Skin epidermis (tissue), 12 donors: ENCODE measurements at regions not wholly inside any gene's neighbourhood (a gene's known extent, or its start where the extent isn't known, plus 50 kb on each side); places are given as distances from the start of the nearest gene placed in this dataset.

Experiments
- H3K27ac ChIP-seq, 21 experiments: fragments of 200-600 bp; sonication (generic) in 11 of 21; one replicate each; pipeline ENCODE4 v1.5.0; 2020; ENCODE audit warnings: mild to moderate bottlenecking in 3 of 21, inconsistent platforms in 2 of 21, moderate library complexity in 2 of 21
- H3K4me3 ChIP-seq, 7 experiments: fragments of 200-600 bp; sonication (generic) in 2 of 7; one replicate each; pipeline ENCODE4 v1.5.0; 2020; ENCODE audit warnings: inconsistent platforms in 2 of 7, mild to moderate bottlenecking in 2 of 7, moderate library complexity in 1 of 7

GRCh38 chr1:29832471-29832870, 596.1 kb downstream of the PTPRU start:
- Histone ChIP-seq H3K27ac (no peak overlapping the region), H3K4me3 (no peak overlapping the region)

GRCh38 chr1:29831500-29832117, 595.3 kb downstream of the PTPRU start:
- no peak overlapping the region for H3K27ac ChIP-seq
- no peak overlapping the region for H3K4me3 ChIP-seq

GRCh38 chr1:29830916-29831315, 594.6 kb downstream of the PTPRU start:
- no peak overlapping the region for H3K4me3 ChIP-seq
- H3K27ac ChIP-seq, result no peak overlapping the region

- H3K4me3 ChIP-seq, result no peak overlapping the region
Measured at GRCh38 chr1:29830383-29830782, 594.1 kb downstream of the PTPRU start.

GRCh38 chr1:29829448-29830344, 593.4 kb downstream of the PTPRU start:
- Histone ChIP-seq H3K4me3 (no peak overlapping the region), H3K27ac (no peak overlapping the region)

More at GRCh38 chr1:29830383-29830782, 594.1 kb downstream of the PTPRU start:
- H3K27ac ChIP-seq, result no peak overlapping the region

DNA sequence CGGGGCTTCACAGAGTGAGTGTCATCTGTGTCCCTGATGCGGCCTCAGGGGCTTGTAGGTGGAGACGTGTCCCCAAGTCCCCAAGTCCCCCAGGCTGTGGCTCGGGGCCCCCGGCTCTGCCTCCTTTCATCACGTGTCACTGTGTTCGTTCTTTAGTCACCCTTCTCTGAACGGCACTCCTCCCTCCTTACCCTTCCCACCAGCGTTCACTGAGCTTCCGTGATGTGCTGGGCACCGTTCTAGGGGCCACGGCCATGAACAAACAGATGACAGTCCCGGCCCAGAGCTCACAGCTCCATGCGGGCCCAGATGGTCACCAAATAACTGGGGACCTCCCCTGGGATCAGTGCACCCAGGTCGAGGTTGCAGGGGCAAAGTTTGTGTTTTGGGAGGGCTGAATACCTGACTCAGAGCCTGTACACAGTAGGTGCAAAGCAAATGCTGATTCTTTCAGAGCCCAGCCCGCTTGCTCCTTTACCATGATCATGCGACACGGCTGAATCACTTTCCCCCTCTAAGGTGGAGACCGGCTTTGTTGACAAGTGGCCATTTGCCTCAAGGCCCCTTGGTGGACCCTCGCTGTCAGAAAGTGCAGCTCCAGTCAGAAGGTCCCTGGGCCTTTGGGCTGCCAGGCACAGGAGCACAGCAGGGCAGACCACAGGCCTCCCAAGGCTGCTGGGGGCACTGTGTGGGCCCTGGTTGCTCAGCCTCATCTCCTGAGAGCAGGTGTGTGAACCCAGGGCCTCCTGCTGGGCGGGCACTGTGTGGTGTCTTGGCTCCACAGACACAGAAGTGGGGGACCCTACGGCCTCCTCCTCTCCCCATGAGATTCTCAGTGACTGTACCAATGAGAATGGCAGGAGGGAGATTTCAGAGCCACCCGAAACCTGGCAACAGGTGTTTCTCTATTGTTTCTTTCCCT, 592.5 kb downstream of the PTPRU start:
- H3K4me3 ChIP-seq, result no peak overlapping the region
- H3K27ac ChIP-seq, result no peak overlapping the region

DNA sequence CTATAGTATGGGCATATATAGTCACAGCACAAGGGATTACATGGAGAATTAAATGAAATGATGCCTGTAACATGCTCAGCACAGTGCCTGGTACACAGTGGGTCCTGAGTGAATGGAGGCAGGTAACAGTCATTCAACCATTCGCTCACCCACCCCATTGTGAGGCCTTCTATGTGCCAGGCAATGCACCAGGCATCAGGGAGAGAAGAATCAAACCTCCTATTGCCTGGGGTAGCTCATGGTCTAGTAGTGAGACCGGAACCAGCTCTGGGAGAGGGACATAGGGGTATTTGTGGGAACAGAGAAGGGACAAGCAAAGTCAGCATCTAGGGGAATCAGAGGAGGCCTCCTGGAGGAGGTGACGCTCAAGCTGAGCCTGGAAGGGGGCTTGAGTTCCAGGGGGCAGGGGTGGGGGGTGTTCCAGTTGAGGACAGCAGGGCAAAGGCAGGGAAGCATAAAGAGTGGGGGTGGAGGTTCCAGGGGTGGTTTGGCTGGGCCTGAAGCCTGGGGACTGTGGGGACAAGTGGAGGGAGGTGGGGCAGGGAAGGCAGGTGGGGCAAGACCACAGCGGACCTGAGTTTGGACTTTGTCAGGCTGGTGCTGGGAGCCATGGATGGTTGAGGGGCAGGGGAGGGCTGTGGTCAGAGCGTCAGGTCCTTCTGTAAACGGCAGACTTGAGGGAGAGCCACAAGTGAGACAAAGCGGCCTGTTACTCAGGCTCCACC, 591.6 kb downstream of the PTPRU start:
- Histone ChIP-seq H3K27ac (no peak overlapping the region), H3K4me3 (no peak overlapping the region)

- H3K27ac ChIP-seq, result no peak overlapping the region
Measured at GRCh38 chr1:29827237-29827750, 591.0 kb downstream of the PTPRU start.

GRCh38 chr1:29826646-29827045, 590.3 kb downstream of the PTPRU start:
- Histone ChIP-seq H3K4me3 (no peak overlapping the region), H3K27ac (no peak overlapping the region)

More at GRCh38 chr1:29827237-29827750, 591.0 kb downstream of the PTPRU start:
- H3K4me3 ChIP-seq, result no peak overlapping the region

DNA sequence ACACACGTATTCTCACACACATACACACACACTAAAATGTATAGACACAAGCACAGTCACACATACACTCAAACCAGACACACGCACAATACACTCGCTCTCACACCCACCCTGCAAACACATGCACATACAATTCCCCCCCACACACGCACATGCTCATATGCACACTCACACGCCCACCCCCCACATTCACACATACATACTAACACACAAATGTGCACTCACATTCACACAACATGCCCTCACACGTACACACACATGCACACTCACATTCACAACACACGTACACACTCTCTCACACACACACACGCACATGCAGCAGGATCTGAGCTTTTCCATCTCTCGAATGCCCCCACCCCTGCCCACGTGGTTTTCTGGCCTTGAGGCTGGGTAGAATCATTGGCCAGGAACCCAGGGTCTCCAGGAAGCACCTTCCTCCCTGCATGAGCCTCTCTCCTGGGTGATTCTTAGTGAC, 589.7 kb downstream of the PTPRU start:
- Histone ChIP-seq H3K27ac (no peak overlapping the region), H3K4me3 (no peak overlapping the region)

DNA sequence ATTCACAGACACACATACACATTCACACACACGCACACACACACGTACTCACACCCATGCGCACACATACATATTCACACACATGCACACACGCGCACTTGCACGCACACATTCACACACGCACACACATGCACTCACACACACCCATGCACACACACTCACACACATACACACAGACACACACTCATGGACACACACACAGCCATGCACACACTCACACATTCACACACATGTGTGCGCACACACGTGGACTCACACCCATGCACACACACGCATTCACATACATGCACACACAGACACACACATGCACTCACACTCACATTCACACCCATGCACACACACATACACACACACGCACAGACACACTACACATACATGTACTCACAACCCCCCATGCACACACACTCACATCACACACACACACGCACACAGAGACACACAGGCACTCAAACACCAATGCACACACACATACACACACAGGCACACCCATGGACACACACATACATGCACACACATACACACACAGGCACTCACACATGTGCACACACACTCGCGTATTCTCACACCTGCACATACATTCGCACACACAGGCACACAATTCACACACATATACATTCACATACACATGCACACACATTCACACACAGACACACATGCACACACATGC, 589.1 kb downstream of the PTPRU start:
- H3K4me3 ChIP-seq, result no peak overlapping the region
- H3K27ac ChIP-seq, result no peak overlapping the region

DNA sequence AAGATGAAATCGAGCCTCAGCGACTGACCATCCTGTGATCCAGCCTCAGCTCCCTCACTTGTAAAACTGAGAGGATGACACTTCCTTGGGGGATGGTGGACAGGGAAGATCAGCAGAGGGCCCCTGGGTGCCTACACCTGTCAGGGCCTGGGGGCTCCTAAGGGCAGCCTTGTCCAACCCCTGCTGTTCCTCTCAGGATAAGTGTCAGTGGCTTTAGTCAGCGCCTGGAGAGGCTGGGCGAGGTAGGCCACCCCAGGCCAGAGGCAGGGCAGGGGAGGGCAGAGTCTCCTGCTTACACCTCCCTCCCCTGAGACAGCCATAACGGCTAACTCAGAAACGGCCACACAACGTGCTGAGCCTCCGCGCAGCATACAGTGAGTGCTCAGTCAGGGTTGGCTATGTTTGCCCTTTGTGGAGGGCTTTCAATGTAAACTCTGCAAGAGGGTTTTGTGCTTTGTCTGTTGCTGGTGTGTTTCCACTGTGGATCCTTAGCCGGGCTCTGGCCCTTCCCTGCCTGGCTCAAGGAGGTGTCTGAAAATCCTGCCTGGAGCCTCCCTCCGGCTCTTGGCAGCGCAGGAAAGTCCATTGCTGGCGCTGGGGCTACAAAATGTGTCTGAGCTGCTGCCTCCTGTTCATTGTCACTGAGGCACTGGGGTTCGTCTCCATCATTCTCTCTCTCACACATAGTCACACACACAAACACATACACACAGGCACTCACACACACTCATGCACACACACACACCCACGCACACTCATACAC, 588.4 kb downstream of the PTPRU start:
- no peak overlapping the region for H3K4me3 ChIP-seq

GRCh38 chr1:29824025-29824424, 587.7 kb downstream of the PTPRU start:
- H3K27ac ChIP-seq, result no peak overlapping the region
- H3K4me3 ChIP-seq, result no peak overlapping the region

More for the DNA sequence above, 588.4 kb downstream of the PTPRU start:
- no peak overlapping the region for H3K27ac ChIP-seq

GRCh38 chr1:29823561-29823960, 587.2 kb downstream of the PTPRU start:
- Histone ChIP-seq H3K4me3 (no peak overlapping the region), H3K27ac (no peak overlapping the region)

- no peak overlapping the region for H3K4me3 ChIP-seq
- H3K27ac ChIP-seq, result no peak overlapping the region
Measured at GRCh38 chr1:29821605-29822004, 585.3 kb downstream of the PTPRU start.

DNA sequence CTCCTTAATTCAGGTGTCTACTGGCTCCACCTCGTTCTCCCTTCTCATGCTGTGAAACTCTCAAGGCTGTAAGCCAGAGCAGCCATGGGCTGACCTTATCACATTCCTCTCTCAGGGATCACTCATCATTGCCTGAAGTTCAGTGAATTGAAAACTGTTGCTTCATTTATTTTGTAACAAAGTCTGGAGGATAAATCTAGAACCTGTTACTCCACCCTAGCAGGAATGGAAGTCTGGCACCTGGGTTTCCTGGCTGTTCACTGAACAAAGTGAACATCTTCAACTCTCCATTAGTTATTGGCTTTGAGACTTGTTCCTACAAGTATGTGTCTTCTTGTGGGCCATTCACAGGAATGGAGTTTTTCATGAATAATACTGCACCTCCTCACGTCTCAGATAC, 584.1 kb downstream of the PTPRU start:
- Histone ChIP-seq H3K27ac (peak overlapping the region in 1 of 21 experiments; percentile 12), H3K4me3 (no peak overlapping the region)

GRCh38 chr1:29812408-29813135, 576.2 kb downstream of the PTPRU start:
- Histone ChIP-seq H3K27ac (no peak overlapping the region), H3K4me3 (no peak overlapping the region)
